ENCODE measurements at regions not wholly inside any gene's neighbourhood (a gene's known extent, or its start where the extent isn't known, plus 50 kb on each side); places are given as distances from the start of the nearest gene placed in this dataset.
"Not testable (repeated sequence)": the region's sequence is repeated elsewhere in the genome, so short reads cannot be mapped to it uniquely, and the experiment has no call there.

DNA sequence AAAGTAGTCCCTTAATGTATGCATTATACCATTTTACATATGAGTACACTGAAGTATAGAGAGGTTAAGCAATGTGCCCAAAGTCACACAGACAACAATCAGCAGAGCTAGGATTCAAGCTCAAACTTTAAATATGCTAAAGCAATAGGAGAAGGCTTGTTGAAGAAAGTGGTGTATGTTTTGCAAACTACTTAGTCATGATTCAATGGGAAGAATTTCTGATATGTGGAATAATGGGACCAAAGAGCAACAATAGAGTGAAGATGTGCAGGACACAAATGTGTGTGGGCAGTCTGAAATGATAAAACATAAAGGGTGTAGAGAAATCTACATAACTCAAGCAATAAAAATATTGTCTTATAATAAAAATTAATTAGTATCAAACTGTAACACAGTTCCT, 109.0 kb upstream of the ARSJ start:
- no peak for DNase-seq

DNA sequence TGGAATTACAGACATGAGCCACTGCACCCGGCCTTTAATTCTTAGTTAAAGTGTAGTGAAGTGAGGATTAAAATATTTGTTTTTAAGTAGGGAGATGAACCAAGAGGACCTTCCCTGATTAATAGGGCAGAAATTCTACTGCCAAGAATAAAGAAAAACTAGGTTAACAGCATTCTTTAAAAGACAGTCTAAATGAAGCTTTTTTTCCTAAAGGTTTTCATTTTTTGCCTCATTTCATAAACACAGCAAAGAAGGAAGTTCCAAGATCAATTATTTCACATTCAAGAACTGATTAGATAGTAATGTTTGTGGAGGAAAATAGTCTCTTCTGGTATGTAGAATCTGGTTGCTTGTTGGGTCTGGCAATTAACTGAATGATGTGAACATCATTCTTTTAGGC, 112.1 kb upstream of the ARSJ start:
- DNase-seq = no peak

DNA sequence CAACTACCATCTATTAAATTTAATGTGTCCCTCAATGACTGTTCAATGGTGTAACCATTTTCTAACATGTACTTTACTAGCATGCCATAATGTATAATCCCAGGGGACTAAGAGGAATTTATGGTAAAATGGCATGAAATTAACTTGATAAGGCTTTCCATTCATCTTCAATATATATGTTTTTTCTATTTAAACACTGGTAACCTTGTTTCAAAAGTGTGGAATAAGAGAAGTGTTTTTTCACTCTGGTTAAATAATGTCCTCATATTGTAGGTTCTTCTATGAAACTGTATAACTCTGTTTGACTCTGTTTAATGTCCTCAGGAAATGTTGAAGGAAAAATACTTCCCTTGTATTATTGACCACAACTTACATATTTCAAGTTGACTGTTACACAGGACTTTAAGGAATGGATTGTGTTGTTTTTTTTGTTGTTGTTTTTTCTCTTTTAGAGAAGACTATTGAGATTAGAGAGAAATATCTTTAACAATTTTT, 113.8 kb upstream of the ARSJ start:
- DNase-seq = no peak

DNA sequence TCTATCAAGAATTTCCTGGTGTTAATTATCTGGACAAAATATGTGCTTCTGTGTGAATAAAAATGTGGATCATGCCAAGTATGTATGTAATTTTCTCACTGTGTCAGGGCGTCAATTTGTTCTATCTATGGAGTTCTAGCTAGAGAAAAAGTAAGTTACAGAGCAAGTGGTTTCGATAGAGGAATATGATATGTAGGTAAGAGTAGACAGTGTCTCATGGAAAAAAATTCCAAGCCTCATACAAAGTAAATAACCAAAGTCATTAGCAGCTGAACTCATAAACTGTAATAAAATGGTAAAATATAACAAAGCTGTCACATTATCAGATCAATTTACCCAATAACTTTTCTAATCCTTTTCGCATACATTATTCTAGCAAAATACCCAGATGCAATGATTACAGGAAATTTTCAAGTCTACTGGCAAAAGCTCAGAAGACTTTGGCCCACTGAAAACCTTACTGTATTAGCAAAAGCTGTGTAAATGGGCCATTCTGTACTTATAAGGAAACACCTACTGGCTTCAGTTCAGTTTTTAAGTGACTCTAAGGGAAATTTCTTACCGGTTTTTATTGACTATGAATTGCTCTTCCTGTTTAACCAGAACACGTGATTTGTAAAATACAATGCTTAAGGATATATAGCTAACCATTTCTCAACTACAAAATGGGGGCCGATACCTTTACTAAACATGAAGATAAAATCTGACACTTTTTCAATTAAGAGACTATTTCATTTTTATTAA, 121.0 kb upstream of the ARSJ start:
- DNase-seq = no peak

DNA sequence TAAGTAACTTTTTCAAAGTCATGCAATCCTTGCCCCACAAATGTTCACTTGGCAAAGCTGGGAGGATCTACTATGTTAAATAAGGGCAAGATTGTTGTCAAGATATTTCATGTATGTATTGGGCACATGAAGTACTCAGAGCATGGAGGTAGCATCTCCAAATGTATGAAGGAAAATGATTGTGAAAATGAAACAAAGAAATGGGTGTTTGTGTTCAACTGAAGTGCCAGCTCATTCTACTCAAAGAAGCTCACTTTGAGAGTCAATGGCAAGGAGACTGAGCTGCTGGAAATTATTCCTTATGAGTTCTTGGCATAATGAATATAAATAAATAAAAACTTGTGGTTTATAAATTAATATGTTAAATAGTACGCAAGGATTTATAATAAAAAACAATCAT, 124.5 kb upstream of the ARSJ start:
- DNase-seq = no peak

DNA sequence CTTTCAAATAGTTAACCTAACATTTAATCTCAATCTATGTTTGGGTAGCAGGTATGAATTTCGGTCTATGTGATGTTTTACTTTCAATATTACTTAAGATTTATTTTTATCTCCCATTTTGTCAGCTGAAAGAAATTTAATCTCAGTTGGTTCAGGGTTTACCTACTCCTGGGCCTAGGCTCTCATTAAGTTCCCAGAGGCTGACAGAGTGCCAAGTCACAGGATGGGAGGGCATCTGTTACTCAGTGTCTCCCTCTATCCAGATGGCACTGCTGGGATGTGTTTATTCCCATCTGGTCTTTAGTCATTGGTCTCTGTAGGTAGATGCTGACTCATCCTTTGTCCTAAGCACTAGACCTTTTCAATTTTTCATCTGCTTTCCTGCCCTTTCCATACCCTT, 129.4 kb upstream of the ARSJ start:
- no peak for DNase-seq

DNA sequence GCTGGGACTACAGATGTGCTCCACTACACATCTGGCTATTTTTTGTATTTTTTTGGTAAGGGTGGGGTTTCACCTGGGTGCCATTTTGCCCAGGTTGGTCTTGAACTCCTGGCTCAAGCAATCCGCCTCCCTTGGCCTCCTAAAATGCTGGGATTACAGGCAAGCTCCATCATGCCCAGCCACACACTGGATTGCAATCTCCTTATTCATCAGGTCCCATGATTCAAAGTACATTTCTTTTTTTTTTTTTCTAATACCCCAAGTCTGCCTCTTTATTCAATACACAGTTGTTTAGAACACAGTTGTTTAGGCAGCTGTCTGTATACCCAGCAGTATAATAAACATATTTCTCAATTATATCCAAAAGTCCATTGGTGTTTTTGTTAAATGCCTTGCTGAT, 130.3 kb upstream of the ARSJ start:
- no peak for DNase-seq

DNA sequence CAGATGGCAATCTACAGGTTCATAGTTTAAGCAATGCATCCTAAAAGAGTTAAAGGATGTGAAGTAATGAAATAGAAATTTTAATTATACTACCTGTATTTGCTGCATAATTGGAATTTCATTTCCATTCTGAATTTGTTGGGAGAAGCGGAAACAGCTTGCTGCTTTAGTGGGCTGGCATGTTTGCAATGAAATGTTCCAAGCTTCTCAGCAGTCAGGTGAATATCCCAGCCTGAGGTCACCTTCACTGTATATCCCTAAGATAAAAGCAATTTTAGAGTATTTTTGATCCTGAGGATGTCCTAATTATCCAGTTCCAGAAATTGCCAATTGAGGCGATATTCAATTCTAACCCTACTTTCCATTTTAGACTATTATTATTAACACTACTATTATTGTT, 136.1 kb upstream of the ARSJ start:
- no peak for DNase-seq

DNA sequence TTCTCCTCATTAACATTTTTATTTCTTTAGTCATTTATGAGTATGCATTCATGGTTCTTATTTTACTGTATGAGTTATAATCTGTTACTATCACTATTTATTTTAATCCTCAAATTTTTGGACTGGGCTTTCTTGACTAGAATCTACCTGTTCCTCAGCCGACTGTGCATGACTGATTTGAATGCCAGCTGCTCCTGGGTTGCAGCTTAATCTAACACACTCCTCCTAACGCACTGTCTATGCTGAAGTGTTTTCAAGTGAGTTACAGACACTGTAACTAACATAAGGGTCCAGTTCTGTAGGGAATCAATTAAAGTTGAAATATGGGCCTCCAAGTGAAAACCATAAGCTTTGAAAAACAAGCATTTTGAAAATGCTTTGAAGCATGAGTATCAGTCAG, 137.4 kb upstream of the ARSJ start:
- DNase-seq = no peak

DNA sequence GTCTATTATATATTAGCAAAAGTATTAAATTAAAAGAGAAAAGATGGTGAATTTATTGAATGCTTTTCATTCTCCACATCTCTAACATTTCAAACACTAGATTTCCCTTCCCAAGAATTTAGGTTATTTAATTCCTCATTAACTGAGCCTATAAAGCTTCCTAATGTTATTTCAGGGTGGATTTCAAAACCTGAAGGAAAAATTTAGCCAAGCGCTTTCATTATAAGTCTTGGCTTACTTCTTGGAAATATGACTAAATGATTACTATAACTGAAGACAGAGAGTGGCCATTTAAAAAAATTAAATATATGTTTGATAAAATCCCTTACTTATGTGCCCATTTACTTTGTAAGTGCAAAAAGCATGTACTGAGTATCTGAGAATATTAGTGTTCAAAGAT, 141.8 kb upstream of the ARSJ start:
- no peak for DNase-seq

DNA sequence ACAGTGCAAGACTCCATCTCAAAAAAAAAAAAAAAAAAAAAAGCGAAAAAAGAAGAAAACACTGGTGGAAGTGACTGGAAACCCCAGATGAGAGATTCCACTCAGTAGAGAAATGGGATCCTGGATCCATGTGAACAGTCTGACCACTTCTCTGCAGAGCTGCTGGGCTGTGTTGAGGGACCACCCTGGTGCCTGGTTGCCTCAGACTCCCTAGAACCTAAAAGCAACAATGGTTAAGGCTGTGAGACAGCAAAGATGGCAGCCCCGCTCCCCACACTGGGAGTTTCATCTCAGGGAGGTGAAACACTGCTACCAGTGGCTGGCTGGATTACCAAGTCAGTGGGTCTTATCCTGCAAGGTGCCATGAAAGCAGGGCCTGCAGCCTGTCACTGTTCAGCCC, 152.8 kb upstream of the ARSJ start:
- DNase-seq = no peak

DNA sequence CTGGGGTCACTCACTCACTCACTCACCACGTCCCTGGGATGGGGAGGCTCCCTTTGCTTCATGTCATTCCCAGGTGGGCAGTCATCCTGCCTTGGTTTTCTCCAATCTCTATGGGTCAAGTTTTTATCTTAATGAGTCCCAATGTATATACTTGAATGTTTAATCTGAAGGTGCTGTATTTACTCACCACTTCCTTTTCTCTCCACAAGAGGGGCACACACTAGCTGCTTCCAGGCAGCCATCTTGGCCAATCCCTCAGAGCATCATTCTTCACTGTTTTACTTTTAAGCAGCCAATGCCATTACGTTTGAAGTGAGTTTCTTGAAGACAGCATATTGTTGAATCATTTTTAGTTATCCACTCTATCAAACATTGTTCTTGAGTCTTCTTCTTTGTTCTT, 153.4 kb upstream of the ARSJ start:
- DNase-seq = no peak

DNA sequence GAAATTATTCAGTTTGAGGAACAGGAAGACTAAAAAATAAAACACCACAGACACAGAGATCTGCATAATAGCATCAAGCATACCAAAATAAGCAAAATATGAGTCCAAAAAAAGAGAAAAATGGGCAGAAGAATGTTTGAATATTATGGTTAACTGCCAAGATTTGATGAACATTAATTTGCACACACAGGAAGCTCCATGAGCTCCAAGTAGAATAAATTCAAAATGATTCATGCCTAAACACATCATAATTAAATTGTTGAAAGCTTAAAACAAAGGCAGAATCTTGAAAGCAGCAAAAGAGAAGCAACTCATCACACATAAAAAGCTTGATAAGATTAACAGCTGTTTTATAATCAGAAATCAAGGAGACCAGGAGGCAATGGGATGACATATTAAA, 156.6 kb upstream of the ARSJ start:
- DNase-seq = no peak

DNA sequence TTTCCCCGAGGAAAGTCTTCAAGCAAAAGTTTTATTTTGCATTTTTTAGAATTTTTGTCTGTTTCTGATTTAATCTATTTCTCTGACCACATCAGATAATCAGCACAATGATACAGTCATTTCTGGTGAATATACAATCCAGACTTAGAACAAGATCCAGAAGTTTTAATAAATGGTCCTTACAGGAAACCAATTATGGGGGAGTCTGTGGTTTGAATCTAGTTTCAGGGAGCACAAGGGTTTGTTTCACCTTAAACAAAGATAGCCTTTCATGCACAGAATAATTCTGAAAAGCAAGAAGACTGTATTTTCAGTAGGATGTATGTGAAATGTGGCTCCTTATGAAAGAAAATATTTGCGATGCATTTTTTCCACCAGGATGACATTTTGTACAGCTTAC, 158.5 kb upstream of the ARSJ start:
- no peak for DNase-seq

DNA sequence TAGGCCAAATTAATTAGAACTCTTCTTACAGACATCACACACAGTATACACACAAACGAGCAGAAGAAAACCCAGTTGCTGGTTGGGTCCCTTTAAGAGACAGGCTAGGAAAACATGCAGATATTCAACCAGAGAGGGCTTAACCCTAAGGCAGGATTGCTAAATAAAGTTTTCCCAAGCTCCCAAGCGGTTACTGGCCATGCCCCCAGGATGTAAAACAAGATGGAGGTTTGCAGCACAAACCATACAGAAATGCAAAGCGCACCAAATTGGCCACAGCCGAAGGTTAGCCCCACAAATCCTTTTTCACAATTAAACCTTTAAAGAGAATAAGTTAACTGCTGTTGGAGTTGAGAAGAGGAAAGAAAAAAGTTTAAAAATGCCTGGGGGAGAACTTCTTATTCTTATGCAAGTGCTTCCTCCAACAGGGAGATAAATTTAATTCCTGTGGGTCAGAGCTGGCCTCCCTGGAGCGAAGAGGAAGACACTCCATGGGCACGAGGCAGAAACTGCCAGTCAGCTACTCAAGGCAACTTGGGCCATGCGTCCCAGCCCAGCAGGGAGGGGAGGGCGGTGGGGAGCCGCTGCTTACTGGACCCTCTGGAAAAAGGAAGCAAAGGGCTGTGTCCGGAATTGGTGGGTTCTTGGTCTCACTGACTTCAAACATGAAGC, 167.6 kb upstream of the ARSJ start:
- no peak for DNase-seq

DNA sequence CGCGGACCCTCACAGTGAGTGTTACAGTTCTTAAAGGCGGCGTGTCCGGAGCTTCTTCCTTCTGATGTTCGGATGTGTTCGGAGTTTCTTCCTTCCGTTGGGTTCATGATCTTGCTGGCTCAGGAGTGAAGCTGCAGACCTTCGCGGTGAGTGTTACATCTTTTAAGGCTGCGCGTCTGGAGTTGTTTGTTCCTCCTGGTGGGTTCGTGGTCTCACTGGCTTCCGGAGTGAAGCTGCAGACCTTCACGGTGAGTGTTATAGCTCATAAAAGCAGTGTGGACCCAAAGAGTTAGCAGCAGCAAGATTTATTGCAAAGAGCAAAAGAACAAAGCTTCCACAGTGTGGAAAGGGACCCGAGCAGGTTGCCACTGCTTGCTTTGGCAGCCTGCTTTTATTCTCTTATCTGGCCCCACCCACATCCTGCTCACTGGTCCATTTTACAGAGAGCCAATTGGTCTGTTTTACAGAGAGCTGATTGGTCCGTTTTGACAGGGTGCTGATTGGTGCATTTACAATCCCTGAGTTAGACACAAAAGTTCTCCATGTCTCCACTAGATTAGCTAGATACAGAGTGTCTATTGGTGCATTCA, 168.3 kb upstream of the ARSJ start:
- not testable (repeated sequence) for DNase-seq

DNA sequence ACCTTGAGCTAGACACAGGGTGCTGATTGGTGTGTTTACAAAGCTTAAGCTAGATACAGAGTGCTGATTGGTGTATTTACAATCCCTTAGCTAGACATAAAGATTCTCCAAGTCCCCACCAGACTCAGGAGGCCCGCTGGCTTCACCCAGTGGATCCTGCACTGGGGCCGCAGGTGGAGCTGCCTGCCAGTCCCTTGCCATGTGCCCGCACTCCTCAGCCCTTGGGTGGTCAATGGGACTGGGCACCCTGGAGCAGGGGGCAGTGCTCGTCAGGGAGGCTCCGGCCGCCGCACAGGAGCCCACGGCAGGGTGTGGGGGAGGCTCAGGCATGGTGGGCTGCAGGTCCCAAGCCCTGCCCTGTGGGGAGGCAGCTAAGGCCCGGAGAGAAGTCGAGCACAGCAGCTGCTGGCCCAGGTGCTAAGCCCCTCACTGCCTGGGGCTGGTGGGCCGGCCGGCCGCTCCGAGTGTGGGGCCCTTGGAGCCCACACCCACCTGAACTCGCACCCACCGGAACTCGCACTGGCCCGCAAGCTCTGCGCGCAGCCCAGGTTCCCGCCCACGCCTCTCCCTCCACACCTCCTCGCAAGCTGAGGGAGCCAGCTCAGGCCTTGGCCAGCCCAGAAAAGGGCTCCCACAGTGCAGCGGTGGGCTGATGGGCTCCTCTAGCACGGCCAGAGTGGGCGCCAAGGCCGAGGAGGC, 169.1 kb upstream of the ARSJ start:
- DNase-seq = not testable (repeated sequence)

DNA sequence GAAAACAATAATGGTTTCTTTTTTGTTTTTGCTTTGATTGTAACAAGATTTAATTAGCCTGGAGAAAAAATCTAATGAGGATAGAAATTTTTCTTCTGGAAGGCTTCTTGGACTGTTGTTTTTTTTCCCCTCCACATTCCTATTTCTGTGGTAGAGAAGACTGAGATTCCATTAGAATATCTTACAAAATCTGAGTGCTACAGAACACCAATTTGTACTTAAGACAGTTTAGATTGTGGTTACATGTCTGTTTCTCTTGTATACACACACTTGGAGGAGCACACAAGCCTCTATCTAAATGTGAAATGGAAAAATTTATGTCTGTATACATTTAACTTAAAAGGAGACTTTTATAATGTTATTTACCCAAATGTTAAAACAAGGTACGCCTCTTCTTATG, 176.9 kb upstream of the ARSJ start:
- DNase-seq = no peak

DNA sequence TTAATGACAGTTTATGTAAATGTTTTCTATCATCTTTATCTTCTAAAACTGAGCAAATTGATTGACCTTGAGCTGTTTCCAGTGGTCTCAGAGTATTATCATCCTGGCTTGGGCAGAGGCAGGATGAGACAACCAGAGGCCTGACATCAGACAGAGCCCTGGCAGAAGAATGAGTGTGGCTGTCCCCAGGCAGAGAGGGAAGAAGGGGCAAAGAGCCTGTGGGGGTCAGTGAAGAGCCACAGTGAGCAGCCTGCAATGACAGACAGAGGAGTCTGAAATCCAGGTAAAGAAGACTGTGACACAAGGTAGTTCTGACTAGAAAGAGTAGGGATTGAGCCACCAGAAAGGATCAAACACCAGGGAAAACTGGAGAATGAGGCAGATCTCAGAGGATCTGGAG, 182.4 kb upstream of the ARSJ start:
- DNase-seq = no peak

DNA sequence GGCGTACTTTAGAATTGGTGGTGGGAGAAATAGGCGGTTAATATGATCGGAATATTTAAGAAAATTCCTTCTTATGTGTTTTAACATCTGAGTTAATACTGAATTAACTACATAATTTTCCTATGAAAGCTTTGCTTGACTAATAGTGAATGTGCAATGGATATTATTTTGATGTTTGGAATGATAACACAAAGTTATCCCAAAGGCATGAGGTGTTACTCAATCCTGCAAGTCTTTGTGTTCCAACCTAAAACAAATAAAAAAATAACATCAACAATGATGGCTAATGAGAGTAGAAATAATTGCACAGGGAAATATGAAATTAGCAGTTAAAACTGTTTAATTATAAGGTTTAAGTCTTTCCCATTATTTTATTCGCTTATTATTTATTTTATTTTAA, 183.6 kb upstream of the ARSJ start:
- no peak for DNase-seq

DNA sequence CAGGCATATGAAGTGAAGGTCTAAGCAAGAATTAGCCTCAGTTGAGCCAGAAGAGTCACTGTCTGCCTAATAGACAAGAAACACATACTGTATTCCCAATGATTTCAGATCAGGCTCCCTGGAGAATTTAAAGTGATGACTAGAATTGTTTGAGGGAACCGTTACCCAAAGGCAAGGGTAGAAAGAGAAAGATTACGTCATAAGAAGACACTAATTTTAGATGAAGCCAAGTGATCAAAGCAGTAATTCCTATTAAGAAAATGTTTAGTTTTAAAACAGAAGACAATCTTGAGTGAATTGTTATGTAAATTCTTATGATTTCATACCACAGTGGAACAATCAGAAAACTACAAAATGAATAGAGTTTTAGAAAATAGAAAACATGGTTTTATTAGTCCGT, 194.5 kb upstream of the ARSJ start:
- no peak for DNase-seq

DNA sequence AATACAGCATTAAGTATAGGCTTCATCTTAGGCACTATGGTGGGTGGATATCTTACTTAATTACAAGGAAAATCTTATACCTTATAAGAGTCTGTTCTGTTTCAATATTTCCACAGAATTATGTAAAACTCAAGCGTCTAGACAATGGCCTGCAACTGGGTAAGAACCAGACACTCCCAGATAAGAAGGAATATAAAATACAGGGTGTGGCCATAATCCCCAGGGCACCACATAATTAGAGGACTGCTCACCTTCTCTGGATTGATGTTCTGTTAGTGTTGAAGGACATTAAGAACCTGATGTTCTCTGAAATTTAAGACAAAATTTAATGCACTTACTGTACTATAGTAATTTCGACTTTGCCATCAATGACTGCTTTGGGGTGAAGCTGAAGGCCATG, 198.2 kb upstream of the ARSJ start:
- no peak for DNase-seq

DNA sequence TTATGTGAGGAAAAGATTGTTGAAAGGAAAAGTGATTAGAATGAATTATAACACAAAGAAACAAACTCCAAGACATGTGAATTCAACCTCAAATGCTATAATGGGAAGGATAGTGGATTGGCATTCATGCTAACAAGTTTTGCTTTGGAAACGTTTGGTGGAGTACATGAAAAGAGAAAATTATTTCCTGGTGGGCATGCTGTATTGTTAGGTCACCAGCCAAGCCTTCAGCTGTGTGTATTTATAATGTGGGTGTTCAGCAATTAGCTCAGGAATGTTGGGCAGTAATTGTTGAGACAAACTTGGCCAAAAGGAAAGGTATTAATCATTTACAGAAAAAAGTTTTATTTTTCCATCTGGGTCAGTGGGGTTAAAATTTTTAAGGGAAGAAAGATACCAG, 198.9 kb upstream of the ARSJ start:
- no peak for DNase-seq

DNA sequence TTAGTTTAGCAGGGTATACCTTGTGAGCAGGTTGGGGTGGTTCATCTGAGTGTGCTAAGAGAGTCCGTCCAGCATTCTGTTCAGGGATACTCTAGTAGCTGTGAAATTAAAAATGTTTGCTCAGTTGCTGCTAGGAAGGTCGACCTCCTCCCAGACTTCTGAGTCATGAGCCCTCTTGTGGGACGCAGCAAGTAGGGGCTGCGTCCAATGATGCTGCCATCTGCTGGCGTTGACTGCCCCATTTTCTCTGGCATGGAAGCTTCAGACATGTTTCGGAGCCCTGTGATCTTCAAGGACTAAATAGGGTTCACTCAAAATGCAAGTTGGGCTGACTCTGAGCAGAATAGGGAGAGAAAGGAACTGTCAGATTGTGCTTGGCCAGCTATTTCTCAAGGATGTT, 201.0 kb upstream of the ARSJ start:
- DNase-seq = peak; percentile 67

All from activated effector memory CD4-positive, alpha-beta T cell treated with anti-CD3 and anti-CD28 coated beads, Interleukin-2, amount 50 U/mL, for 16 hours (primary cell).